PC-3 (cell line): ENCODE measurements at regions not wholly inside any gene's neighbourhood (a gene's known extent, or its start where the extent isn't known, plus 50 kb on each side); places are given as distances from the start of the nearest gene placed in this dataset.

Experiments
- ATAC-seq: fragments of 200-7000 bp; cut with Tn5 transposase; 2 replicates; pipeline ENCODE4 v1.9.1; 2020; ENCODE audit warnings: mild to moderate bottlenecking, moderate library complexity
- BruUV-seq: library from RNA; stranded (reverse); fragments of 400-500 nt; replicated peaks from 2 replicates; lab custom pipeline; 2021; lab: Mats Ljungman, UMichigan
- CTCF ChIA-PET: fragments of 300-600 bp; sonication (Branson Sonifier 250); formaldehyde crosslinking; loops from one replicate; lab custom pipeline; 2022; ENCODE audit warnings: antibody characterized with exemption; lab: Charles Lee
- POLR2A ChIA-PET: fragments of 300-600 bp; sonication (Branson Sonifier 250); formaldehyde crosslinking; loops from one replicate; lab custom pipeline; 2022; ENCODE audit warnings: antibody characterized with exemption; ENCODE audit not compliant: unreplicated experiment; lab: Charles Lee
- DNase-seq: peaks from one replicate; pipeline ENCODE4 v3.0.0-alpha.2; 2015
- H2AFZ ChIP-seq: fragments of 300-600 bp; sonication (generic); 2 replicates; pipeline ENCODE4 v1.6.0; 2016; ENCODE audit warnings: antibody characterized with exemption, low read length
- H3F3A ChIP-seq: fragments of 300-600 bp; sonication (generic); one replicate; pipeline ENCODE4 v1.6.0; 2017; ENCODE audit warnings: antibody characterized with exemption, low read length, control low read depth, mild to moderate bottlenecking; ENCODE audit not compliant: unreplicated experiment
- H3K27ac ChIP-seq: fragments of 300-600 bp; sonication (generic); 2 replicates; pipeline ENCODE4 v1.5.1; 2016; ENCODE audit warnings: mild to moderate bottlenecking, low read length
- H3K27me3 ChIP-seq: fragments of 300-600 bp; sonication (generic); 2 replicates; pipeline ENCODE4 v1.6.1; 2016; ENCODE audit warnings: low read length, mixed read lengths
- H3K36me3 ChIP-seq: fragments of 300-600 bp; sonication (generic); 2 replicates; pipeline ENCODE4 v1.6.1; 2016; ENCODE audit warnings: low read depth, mixed run types, low read length, mixed read lengths
- H3K4me1 ChIP-seq: fragments of 300-600 bp; sonication (generic); 2 replicates; pipeline ENCODE4 v1.5.1; 2016; ENCODE audit warnings: low read length; ENCODE audit not compliant: insufficient read depth
- H3K4me2 ChIP-seq: fragments of 300-600 bp; sonication (generic); 2 replicates; pipeline ENCODE4 v1.6.0; 2016; ENCODE audit warnings: low read length
- H3K4me3 ChIP-seq: fragments of 300-600 bp; sonication (generic); 2 replicates; pipeline ENCODE4 v1.5.1; 2016; ENCODE audit warnings: mild to moderate bottlenecking, low read length, mixed read lengths
- H3K79me2 ChIP-seq: fragments of 300-600 bp; sonication (generic); 2 replicates; pipeline ENCODE4 v1.6.1; 2017; ENCODE audit warnings: low read length, mixed read lengths
- H3K9ac ChIP-seq: fragments of 300-600 bp; sonication (generic); 2 replicates; pipeline ENCODE4 v1.6.0; 2016; ENCODE audit warnings: mild to moderate bottlenecking, low read length
- H3K9me2 ChIP-seq: fragments of 300-600 bp; sonication (generic); replicated peaks from 2 replicates; pipeline ENCODE4 v1.6.1; 2016; ENCODE audit warnings: mixed run types, low read length, mixed read lengths
- H3K9me3 ChIP-seq: fragments of 300-600 bp; sonication (generic); 2 replicates; pipeline ENCODE4 v1.6.1; 2016; ENCODE audit warnings: low read length, mixed read lengths
- H4K20me1 ChIP-seq: fragments of 300-600 bp; sonication (generic); 2 replicates; pipeline ENCODE4 v1.6.1; 2016; ENCODE audit warnings: low read length, mixed read lengths
- EZH2 ChIP-seq: fragments of 300-600 bp; sonication (generic); IDR thresholded peaks from one replicate; pipeline ENCODE4 v1.6.1; 2017; ENCODE audit warnings: antibody characterized with exemption, mild to moderate bottlenecking, low read length; ENCODE audit not compliant: unreplicated experiment
- EZH2phosphoT487 ChIP-seq: fragments of 300-600 bp; sonication (generic); IDR thresholded peaks from 2 replicates; pipeline ENCODE4 v1.6.1; 2018; ENCODE audit warnings: mild to moderate bottlenecking, antibody characterized with exemption, low read length, borderline replicate concordance
- intact Hi-C: fragments of 100-400 bp; cut with micrococcal nuclease; formaldehyde crosslinking; loops from 2 replicates; pipeline ENCODE4 v1.9.0; 2023
- TF ChIP-seq, protein P1 (sequence below): fragments of 300-600 bp; sonication (generic); conservative IDR thresholded peaks from 2 replicates; pipeline ENCODE4 v1.5.1; 2017; ENCODE audit warnings: antibody characterized with exemption, low read depth, mild to moderate bottlenecking, low read length

DNA sequence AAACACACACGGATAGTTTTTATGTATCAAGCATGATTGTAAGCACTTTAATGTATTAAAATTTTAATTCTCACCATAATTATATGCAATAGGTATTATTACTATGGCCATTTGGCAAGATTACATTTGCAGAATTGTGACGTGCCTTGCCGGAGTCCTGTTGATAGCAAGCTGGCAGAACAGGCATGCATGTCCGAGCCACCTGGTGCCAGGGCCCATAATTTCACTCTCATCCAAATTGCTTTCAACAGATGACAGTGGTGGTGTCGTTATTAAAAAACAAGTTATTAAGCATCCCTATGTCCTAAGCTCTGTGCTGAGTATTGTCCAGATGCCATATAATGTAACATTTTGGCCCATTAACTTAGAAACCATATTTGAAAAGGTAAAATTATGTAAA, 374.3 kb downstream of the FOXO1 start:
- Histone ChIP-seq H3K4me2 (no peak overlapping the region), H3K9me2 (no peaks in the 10 kb centered on the region), H3K36me3 (no peaks in the 10 kb centered on the region), H3K27me3 (no peaks in the 10 kb centered on the region), H3F3A (no peaks in the 10 kb centered on the region), H4K20me1 (no peaks in the 10 kb centered on the region), H3K4me3 (no peak overlapping the region), H2AFZ (no peak overlapping the region), H3K4me1 (no peaks in the 10 kb centered on the region), H3K27ac (no peak overlapping the region), H3K9ac (no peak overlapping the region), H3K9me3 (no peaks in the 10 kb centered on the region), H3K79me2 (no peaks in the 10 kb centered on the region)
- ATAC-seq (no peak), DNase-seq (no peak)
- TF ChIP-seq EZH2phosphoT487 (no peak), EZH2 (no peak)
- TF ChIP-seq, protein P1, sequence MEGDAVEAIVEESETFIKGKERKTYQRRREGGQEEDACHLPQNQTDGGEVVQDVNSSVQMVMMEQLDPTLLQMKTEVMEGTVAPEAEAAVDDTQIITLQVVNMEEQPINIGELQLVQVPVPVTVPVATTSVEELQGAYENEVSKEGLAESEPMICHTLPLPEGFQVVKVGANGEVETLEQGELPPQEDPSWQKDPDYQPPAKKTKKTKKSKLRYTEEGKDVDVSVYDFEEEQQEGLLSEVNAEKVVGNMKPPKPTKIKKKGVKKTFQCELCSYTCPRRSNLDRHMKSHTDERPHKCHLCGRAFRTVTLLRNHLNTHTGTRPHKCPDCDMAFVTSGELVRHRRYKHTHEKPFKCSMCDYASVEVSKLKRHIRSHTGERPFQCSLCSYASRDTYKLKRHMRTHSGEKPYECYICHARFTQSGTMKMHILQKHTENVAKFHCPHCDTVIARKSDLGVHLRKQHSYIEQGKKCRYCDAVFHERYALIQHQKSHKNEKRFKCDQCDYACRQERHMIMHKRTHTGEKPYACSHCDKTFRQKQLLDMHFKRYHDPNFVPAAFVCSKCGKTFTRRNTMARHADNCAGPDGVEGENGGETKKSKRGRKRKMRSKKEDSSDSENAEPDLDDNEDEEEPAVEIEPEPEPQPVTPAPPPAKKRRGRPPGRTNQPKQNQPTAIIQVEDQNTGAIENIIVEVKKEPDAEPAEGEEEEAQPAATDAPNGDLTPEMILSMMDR = no peak
- ChIA-PET CTCF (no interaction called here), POLR2A (no interaction called here)
- BruUV-seq = no TSS peak
- intact Hi-C loops = no loop called here

DNA sequence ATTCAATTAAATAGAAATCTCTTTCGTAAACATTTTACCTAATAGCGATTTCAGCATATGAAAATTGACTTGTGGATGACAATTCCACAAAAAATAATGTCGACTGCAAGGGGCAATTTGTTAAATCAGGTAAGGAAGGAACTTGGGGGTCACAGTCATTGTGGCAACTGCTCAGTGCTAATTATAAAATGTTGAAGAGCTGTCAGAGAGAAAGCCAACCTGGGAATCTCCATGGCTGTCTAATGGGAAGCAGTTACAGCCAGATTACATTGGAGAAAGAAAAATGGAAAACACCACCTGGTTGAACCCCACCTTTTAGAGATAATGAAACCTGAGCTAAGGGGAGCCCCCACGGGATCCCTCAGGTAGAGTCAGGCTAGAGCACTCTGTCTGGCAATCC, 373.9 kb downstream of the FOXO1 start:
- BruUV-seq = no TSS peak
- CTCF ChIA-PET = no interaction called here

DNA sequence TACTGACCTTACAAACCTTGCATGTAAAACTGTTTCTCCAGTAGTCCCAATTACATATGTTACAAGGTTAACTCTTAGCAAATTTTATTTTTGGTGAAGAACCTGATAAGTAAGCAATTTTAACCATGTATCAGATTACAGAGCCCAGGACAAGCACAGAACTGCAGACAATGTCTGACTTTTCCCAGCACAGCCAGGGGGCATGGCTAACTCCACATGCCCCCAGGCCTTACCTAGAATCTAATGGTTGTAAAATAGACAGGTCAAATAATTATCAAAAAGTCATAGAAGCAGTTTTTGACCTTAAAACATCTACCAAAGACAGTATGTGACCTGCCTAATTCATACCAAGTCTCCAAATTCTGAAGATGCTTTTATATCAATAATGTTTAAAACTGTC, 364.1 kb downstream of the FOXO1 start:
- no peaks in the 10 kb centered on the region for H3K4me1 ChIP-seq
- H3K27ac ChIP-seq = no peak overlapping the region
- no peaks in the 10 kb centered on the region for H3F3A ChIP-seq
- H3K9ac ChIP-seq = no peak overlapping the region
- no peaks in the 10 kb centered on the region for H3K36me3 ChIP-seq
- H4K20me1 ChIP-seq = no peaks in the 10 kb centered on the region
- no peak overlapping the region for H3K4me2 ChIP-seq
- no TSS peak for BruUV-seq
- H2AFZ ChIP-seq = no peak overlapping the region
- ATAC-seq (no peak), DNase-seq (no peak)
- no peaks in the 10 kb centered on the region for H3K9me2 ChIP-seq
- no peaks in the 10 kb centered on the region for H3K79me2 ChIP-seq
- ChIA-PET POLR2A (no interaction called here), CTCF (no interaction called here)
- no peaks in the 10 kb centered on the region for H3K9me3 ChIP-seq
- no peak overlapping the region for H3K4me3 ChIP-seq
- no peaks in the 10 kb centered on the region for H3K27me3 ChIP-seq
- intact Hi-C loops = no loop called here
- TF ChIP-seq, protein P1 = no peak
- TF ChIP-seq EZH2phosphoT487 (no peak), EZH2 (no peak)

More for the DNA sequence above, 373.9 kb downstream of the FOXO1 start:
- Histone ChIP-seq H3K4me1 (no peaks in the 10 kb centered on the region), H4K20me1 (no peaks in the 10 kb centered on the region), H3K4me3 (no peak overlapping the region), H3K36me3 (no peaks in the 10 kb centered on the region), H3F3A (no peaks in the 10 kb centered on the region), H3K4me2 (no peak overlapping the region), H3K27ac (no peak overlapping the region), H3K79me2 (no peaks in the 10 kb centered on the region), H2AFZ (no peak overlapping the region), H3K9me3 (no peaks in the 10 kb centered on the region), H3K9me2 (no peaks in the 10 kb centered on the region), H3K27me3 (no peaks in the 10 kb centered on the region), H3K9ac (no peak overlapping the region)
- POLR2A ChIA-PET = no interaction called here
- ATAC-seq (no peak), DNase-seq (no peak)
- TF ChIP-seq EZH2 = no peak
- no peak for TF ChIP-seq EZH2phosphoT487
- TF ChIP-seq, protein P1 = no peak
- intact Hi-C loops = no loop called here
